ENCODE measurements at regions not wholly inside any gene's neighbourhood (a gene's known extent, or its start where the extent isn't known, plus 50 kb on each side); places are given as distances from the start of the nearest gene placed in this dataset.

DNA sequence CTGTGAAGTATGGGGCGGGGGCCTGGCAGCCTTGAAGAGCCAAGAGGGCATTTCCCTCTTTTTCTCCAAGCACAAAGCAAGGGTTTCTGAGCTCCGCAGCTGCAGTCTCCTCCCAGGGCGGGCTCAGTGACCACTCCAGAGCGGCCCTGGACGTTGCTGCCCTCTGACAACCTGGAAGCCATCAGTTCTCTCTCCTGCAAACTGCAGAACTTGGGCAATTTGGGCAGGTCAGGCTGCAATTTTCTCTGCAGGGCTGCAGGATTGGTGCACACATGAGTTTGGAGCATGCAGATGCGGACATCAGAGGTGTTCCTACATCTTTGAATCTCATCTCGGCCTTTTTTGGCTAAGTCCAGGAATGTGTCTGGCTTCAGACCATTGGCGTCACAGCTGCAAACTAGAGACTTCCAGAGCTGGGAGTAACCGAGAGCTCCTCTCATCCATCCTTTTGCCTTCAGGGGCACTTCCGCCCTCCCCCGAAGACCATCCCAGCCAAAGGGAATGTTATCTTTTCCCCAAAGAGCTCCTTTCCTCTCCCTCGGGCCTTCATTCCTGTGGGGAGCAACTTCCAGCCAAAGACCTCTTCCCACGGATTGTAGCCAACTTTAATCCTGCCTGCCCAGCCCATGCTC, 139.6 kb upstream of the WNT4 start:
- H3K36me3 Mint-ChIP-seq (ENCODE audit: low read depth) = no peaks in the 10 kb centered on the region; the same call in 2 of the 3 replicates
- no peak for ATAC-seq
- Histone ChIP-seq H3K27me3 (ENCODE audit: insufficient read depth) (no peaks in the 10 kb centered on the region), H3K4me2 (no peak overlapping the region), H3F3A (replicated peaks; ENCODE audit: low read depth) (no peaks in the 10 kb centered on the region), H3K4me3 (no peak overlapping the region), H3K4me1 (ENCODE audit: insufficient read depth) (no peaks in the 10 kb centered on the region), H3K27ac (ENCODE audit: low read depth) (no peak overlapping the region), H3K9me2 (ENCODE audit: insufficient read depth) (no peaks in the 10 kb centered on the region), H4K20me1 (replicated peaks; ENCODE audit: insufficient read depth) (no peaks in the 10 kb centered on the region), H3K36me3 (ENCODE audit: insufficient read depth) (no peaks in the 10 kb centered on the region), H2AFZ (no peak overlapping the region), H3K79me2 (replicated peaks; ENCODE audit: insufficient read depth) (no peaks in the 10 kb centered on the region)
- no peaks in the 10 kb centered on the region for H3K4me1 Mint-ChIP-seq
- DNase-seq (ENCODE audit: low spot score) = no peak
- H3K4me3 Mint-ChIP-seq = no peak overlapping the region
- TF ChIP-seq, protein P1, sequence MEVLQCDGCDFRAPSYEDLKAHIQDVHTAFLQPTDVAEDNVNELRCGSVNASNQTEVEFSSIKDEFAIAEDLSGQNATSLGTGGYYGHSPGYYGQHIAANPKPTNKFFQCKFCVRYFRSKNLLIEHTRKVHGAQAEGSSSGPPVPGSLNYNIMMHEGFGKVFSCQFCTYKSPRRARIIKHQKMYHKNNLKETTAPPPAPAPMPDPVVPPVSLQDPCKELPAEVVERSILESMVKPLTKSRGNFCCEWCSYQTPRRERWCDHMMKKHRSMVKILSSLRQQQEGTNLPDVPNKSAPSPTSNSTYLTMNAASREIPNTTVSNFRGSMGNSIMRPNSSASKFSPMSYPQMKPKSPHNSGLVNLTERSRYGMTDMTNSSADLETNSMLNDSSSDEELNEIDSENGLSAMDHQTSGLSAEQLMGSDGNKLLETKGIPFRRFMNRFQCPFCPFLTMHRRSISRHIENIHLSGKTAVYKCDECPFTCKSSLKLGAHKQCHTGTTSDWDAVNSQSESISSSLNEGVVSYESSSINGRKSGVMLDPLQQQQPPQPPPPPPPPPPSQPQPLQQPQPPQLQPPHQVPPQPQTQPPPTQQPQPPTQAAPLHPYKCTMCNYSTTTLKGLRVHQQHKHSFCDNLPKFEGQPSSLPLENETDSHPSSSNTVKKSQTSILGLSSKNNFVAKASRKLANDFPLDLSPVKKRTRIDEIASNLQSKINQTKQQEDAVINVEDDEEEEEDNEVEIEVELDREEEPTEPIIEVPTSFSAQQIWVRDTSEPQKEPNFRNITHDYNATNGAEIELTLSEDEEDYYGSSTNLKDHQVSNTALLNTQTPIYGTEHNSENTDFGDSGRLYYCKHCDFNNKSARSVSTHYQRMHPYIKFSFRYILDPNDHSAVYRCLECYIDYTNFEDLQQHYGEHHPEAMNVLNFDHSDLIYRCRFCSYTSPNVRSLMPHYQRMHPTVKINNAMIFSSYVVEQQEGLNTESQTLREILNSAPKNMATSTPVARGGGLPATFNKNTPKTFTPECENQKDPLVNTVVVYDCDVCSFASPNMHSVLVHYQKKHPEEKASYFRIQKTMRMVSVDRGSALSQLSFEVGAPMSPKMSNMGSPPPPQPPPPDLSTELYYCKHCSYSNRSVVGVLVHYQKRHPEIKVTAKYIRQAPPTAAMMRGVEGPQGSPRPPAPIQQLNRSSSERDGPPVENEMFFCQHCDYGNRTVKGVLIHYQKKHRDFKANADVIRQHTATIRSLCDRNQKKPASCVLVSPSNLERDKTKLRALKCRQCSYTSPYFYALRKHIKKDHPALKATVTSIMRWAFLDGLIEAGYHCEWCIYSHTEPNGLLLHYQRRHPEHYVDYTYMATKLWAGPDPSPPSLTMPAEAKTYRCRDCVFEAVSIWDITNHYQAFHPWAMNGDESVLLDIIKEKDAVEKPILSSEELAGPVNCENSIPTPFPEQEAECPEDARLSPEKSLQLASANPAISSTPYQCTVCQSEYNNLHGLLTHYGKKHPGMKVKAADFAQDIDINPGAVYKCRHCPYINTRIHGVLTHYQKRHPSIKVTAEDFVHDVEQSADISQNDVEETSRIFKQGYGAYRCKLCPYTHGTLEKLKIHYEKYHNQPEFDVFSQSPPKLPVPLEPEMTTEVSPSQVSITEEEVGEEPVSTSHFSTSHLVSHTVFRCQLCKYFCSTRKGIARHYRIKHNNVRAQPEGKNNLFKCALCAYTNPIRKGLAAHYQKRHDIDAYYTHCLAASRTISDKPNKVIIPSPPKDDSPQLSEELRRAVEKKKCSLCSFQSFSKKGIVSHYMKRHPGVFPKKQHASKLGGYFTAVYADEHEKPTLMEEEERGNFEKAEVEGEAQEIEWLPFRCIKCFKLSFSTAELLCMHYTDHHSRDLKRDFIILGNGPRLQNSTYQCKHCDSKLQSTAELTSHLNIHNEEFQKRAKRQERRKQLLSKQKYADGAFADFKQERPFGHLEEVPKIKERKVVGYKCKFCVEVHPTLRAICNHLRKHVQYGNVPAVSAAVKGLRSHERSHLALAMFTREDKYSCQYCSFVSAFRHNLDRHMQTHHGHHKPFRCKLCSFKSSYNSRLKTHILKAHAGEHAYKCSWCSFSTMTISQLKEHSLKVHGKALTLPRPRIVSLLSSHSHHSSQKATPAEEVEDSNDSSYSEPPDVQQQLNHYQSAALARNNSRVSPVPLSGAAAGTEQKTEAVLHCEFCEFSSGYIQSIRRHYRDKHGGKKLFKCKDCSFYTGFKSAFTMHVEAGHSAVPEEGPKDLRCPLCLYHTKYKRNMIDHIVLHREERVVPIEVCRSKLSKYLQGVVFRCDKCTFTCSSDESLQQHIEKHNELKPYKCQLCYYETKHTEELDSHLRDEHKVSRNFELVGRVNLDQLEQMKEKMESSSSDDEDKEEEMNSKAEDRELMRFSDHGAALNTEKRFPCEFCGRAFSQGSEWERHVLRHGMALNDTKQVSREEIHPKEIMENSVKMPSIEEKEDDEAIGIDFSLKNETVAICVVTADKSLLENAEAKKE (CRISPR knock-in tag; IDR thresholded peaks at IDR 0.05) = no peak
- TF ChIP-seq EZH2phosphoT487 (IDR thresholded peaks at IDR 0.05; ENCODE audit: unreplicated experiment) (no peak), EZH2 (IDR thresholded peaks at IDR 0.05; ENCODE audit: low read depth, unreplicated experiment) (no peak), NANOG (IDR thresholded peaks at IDR 0.05; ENCODE audit: borderline replicate concordance) (no peak), STAT1 (IDR thresholded peaks at IDR 0.05; ENCODE audit: unreplicated experiment) (no peak), ZNF331 (CRISPR knock-in tag; IDR thresholded peaks at IDR 0.05; ENCODE audit: low read depth) (no peak), POLR2AphosphoS5 (IDR thresholded peaks at IDR 0.05; ENCODE audit: low read depth) (no peak), ZNF114 (CRISPR knock-in tag; IDR thresholded peaks at IDR 0.05) (no peak), JUNB (IDR thresholded peaks at IDR 0.05; ENCODE audit: unreplicated experiment) (no peak), CREB1 (CRISPR knock-in tag; IDR thresholded peaks at IDR 0.05; ENCODE audit: low read depth) (no peak)
- TF ChIP-seq, protein P2, sequence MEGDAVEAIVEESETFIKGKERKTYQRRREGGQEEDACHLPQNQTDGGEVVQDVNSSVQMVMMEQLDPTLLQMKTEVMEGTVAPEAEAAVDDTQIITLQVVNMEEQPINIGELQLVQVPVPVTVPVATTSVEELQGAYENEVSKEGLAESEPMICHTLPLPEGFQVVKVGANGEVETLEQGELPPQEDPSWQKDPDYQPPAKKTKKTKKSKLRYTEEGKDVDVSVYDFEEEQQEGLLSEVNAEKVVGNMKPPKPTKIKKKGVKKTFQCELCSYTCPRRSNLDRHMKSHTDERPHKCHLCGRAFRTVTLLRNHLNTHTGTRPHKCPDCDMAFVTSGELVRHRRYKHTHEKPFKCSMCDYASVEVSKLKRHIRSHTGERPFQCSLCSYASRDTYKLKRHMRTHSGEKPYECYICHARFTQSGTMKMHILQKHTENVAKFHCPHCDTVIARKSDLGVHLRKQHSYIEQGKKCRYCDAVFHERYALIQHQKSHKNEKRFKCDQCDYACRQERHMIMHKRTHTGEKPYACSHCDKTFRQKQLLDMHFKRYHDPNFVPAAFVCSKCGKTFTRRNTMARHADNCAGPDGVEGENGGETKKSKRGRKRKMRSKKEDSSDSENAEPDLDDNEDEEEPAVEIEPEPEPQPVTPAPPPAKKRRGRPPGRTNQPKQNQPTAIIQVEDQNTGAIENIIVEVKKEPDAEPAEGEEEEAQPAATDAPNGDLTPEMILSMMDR (conservative IDR thresholded peaks at IDR 0.05; ENCODE audit: low read depth in 2 of 2) = no peak
- TF ChIP-seq, protein P3, sequence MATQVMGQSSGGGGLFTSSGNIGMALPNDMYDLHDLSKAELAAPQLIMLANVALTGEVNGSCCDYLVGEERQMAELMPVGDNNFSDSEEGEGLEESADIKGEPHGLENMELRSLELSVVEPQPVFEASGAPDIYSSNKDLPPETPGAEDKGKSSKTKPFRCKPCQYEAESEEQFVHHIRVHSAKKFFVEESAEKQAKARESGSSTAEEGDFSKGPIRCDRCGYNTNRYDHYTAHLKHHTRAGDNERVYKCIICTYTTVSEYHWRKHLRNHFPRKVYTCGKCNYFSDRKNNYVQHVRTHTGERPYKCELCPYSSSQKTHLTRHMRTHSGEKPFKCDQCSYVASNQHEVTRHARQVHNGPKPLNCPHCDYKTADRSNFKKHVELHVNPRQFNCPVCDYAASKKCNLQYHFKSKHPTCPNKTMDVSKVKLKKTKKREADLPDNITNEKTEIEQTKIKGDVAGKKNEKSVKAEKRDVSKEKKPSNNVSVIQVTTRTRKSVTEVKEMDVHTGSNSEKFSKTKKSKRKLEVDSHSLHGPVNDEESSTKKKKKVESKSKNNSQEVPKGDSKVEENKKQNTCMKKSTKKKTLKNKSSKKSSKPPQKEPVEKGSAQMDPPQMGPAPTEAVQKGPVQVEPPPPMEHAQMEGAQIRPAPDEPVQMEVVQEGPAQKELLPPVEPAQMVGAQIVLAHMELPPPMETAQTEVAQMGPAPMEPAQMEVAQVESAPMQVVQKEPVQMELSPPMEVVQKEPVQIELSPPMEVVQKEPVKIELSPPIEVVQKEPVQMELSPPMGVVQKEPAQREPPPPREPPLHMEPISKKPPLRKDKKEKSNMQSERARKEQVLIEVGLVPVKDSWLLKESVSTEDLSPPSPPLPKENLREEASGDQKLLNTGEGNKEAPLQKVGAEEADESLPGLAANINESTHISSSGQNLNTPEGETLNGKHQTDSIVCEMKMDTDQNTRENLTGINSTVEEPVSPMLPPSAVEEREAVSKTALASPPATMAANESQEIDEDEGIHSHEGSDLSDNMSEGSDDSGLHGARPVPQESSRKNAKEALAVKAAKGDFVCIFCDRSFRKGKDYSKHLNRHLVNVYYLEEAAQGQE (IDR thresholded peaks at IDR 0.05; ENCODE audit: unreplicated experiment) = no peak
- TF ChIP-seq, protein P4, sequence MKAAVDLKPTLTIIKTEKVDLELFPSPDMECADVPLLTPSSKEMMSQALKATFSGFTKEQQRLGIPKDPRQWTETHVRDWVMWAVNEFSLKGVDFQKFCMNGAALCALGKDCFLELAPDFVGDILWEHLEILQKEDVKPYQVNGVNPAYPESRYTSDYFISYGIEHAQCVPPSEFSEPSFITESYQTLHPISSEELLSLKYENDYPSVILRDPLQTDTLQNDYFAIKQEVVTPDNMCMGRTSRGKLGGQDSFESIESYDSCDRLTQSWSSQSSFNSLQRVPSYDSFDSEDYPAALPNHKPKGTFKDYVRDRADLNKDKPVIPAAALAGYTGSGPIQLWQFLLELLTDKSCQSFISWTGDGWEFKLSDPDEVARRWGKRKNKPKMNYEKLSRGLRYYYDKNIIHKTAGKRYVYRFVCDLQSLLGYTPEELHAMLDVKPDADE (IDR thresholded peaks at IDR 0.05) = no peak
- H3K27me3 Mint-ChIP-seq (ENCODE audit: insufficient read depth, low read depth, poor library complexity) = peaks cover 12% of the 10 kb centered on the region
- no peak overlapping the region for H3K27ac Mint-ChIP-seq
- peaks cover 6% of the 10 kb centered on the region for H3K9me3 Mint-ChIP-seq
